ENCODE measurements at regions not wholly inside any gene's neighbourhood (a gene's known extent, or its start where the extent isn't known, plus 50 kb on each side); places are given as distances from the start of the nearest gene placed in this dataset.

DNA sequence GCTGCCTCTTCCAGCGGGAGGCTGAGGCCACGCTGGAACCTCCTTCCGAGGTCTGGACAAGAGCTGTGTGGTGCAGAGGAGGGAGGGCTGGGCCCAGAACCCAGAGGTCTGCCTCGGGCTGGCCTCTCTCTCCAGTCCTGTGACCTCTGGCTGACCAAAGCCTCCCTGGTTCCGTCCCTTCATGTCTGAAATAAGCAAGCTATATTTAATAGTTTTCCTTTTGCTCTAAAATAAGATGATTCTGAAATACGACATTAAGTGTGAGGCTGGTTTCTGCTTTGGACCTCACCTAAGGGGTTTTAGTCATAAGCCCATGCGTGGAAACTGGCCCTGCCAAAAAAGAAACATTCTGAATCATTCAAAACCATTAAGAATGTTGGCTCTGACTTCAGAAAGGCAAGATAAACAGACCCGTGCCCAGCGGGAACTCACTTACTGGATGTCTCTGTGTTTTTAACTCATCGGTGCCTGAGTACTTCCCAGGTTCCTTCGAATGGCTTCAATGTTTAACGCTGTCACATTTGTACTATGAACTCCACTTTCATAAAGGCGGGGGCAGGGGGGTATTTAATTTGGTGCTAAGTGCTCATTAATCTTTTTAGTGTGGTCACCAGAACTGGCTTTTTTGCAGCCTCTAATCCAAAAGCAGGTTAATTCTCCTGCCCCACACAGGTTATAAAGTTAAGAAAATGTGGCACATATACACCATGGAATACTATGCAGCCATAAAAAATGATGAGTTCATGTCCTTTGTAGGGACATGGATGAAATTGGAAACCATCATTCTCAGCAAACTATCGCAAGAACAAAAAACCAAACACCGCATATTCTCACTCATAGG lies 157.5 kb upstream of the KLF14 start:
- TF ChIP-seq, protein P1, sequence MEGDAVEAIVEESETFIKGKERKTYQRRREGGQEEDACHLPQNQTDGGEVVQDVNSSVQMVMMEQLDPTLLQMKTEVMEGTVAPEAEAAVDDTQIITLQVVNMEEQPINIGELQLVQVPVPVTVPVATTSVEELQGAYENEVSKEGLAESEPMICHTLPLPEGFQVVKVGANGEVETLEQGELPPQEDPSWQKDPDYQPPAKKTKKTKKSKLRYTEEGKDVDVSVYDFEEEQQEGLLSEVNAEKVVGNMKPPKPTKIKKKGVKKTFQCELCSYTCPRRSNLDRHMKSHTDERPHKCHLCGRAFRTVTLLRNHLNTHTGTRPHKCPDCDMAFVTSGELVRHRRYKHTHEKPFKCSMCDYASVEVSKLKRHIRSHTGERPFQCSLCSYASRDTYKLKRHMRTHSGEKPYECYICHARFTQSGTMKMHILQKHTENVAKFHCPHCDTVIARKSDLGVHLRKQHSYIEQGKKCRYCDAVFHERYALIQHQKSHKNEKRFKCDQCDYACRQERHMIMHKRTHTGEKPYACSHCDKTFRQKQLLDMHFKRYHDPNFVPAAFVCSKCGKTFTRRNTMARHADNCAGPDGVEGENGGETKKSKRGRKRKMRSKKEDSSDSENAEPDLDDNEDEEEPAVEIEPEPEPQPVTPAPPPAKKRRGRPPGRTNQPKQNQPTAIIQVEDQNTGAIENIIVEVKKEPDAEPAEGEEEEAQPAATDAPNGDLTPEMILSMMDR (IDR thresholded peaks at IDR 0.05; ENCODE audit: control extremely low read depth, extremely low read depth, low read depth, missing control alignments), result no peak
- POLR2A ChIA-PET, result interaction anchor here (0.7 kb wide), 1 partner anchor 9 kb away, joined by 5 read pairs; no protein-coding TSS in a partner anchor
- no peak for DNase-seq (ENCODE audit: extremely low spot score)
- CTCF ChIA-PET, result interaction anchor here (1.7 kb wide), 1 partner anchor 13 kb away, joined by 5 read pairs; no protein-coding TSS in a partner anchor

DNA sequence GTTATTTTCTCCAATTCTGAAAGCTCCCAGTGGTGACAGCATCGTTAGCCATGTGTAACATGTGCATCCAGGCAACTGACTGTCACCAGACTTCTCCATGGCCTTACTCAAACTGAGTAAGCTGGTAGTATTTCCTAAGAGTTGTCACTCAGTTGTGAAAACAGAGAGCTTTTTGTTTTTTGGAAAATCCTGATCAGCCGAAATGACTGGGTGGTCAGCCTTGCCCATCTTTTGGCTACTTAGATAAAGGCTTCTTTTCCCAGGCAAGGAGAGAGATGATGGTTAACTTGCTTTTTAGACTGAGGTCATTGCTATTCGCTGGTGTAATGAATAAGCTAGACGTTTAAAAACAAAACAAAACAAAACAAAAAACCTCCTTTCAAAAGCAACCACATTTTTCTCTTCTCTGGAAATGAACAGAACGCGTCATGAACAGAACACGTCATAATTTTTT lies 159.5 kb upstream of the KLF14 start:
- ChIA-PET CTCF (interaction anchor here (0.6 to 8.7 kb wide), 9 partner anchors 9 to 147 kb away, joined by 3 to 141 read pairs (median 10); no protein-coding TSS in a partner anchor), POLR2A (interaction anchor here (1.3 kb wide), 1 partner anchor 48 kb away, joined by 3 read pairs; no protein-coding TSS in a partner anchor)
- no peak for DNase-seq (ENCODE audit: extremely low spot score)
- TF ChIP-seq, protein P1 (IDR thresholded peaks at IDR 0.05; ENCODE audit: control extremely low read depth, extremely low read depth, low read depth, missing control alignments), result no peak

- ChIA-PET POLR2A (interaction anchor here (1.3 kb wide), 1 partner anchor 47 kb away, joined by 3 read pairs; no protein-coding TSS in a partner anchor), CTCF (interaction anchor here (1.1 to 8.7 kb wide), 11 partner anchors 10 to 616 kb away, joined by 3 to 141 read pairs (median 20); no protein-coding TSS in a partner anchor)
- TF ChIP-seq, protein P1 (IDR thresholded peaks at IDR 0.05; ENCODE audit: control extremely low read depth, extremely low read depth, low read depth, missing control alignments), result no peak
- no peak for DNase-seq (ENCODE audit: extremely low spot score)
These were observed 160.3 kb upstream of the KLF14 start for GRCh38 chr7:130894146-130894908.

DNA sequence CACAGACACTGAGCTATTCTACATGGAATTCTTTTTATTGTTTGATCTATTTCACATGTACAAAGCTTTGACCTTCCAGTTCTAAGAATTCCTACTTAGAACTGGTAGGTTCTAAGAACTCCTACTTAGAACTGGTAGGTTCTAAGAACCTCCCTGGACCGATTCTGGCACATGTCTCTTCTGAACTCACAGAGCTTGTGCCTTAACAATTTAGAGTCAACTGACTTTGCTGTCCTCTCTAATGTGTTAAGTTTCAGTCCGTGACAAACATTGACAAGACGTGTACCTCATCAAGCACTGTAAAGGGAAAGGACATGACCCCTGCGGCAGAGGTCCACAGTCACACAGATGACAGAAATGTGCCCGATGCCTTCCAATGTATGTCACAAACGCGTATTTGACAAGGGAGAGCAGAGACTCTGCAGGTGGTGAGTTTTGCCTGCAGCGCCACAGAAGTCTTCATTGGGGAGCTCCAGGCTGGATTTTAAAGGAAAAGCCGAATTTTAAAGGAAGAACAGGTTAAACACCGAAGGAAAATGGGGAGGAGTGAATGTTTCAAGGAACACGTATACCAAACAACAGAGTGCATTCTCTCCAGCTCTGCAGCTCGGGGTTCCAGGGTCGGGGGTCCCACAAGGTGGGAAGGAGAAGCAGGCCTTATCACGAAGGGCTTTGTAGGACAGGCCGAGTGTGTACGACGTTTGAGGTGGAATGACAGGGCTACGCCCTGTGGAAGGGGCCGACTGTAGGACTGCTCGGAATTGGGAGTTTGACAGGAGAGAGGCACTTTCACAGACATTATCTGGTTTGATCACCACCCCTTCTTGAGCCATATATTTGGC lies 161.1 kb upstream of the KLF14 start:
- ChIA-PET POLR2A (interaction anchor here (1.3 kb wide), 1 partner anchor 46 kb away, joined by 3 read pairs; no protein-coding TSS in a partner anchor), CTCF (interaction anchor here (1.1 to 8.7 kb wide), 12 partner anchors 10 to 615 kb away, joined by 3 to 141 read pairs (median 25); no protein-coding TSS in a partner anchor)
- TF ChIP-seq, protein P1 (IDR thresholded peaks at IDR 0.05; ENCODE audit: control extremely low read depth, extremely low read depth, low read depth, missing control alignments), result no peak
- no peak for DNase-seq (ENCODE audit: extremely low spot score)

- ChIA-PET POLR2A (interaction anchor here (0.6 kb wide), 1 partner anchor 558 kb away, joined by 3 read pairs; no protein-coding TSS in a partner anchor), CTCF (interaction anchor here (0.8 to 8.7 kb wide), 63 partner anchors 9 to 825 kb away, joined by 3 to 141 read pairs (median 5); no protein-coding TSS in a partner anchor)
- DNase-seq (ENCODE audit: extremely low spot score), result no peak
- TF ChIP-seq, protein P1 (IDR thresholded peaks at IDR 0.05; ENCODE audit: control extremely low read depth, extremely low read depth, low read depth, missing control alignments), result no peak
These were observed 162.3 kb upstream of the KLF14 start for GRCh38 chr7:130896051-130896881.
